IMR-90 (cell line): ENCODE measurements at regions not wholly inside any gene's neighbourhood (a gene's known extent, or its start where the extent isn't known, plus 50 kb on each side); places are given as distances from the start of the nearest gene placed in this dataset.

Source experiments
- ATAC-seq: fragments of 200-7000 bp; cut with Tn5 transposase; 2 replicates; pipeline ENCODE4 v1.9.1; 2020; ENCODE audit warnings: low read depth, mild to moderate bottlenecking, moderate library complexity
- BruUV-seq: library from RNA; stranded (reverse); fragments of 400-500 nt; replicated peaks from 2 replicates; lab custom pipeline; 2021; lab: Mats Ljungman, UMichigan
- CTCF ChIA-PET: fragments of 300-600 bp; formaldehyde crosslinking; extraction: SDS; loops from one replicate; lab custom pipeline; 2021; ENCODE audit warnings: antibody characterized with exemption; lab: Yijun Ruan, JAX
- POLR2A ChIA-PET: fragments of 300-600 bp; sonication (Branson Sonifier 250); formaldehyde crosslinking; loops from one replicate; lab custom pipeline; 2022; ENCODE audit warnings: antibody characterized with exemption; ENCODE audit not compliant: unreplicated experiment; lab: Charles Lee
- DNase-seq: peaks from one replicate; pipeline ENCODE4 v3.0.0; 2013
- H2AFZ ChIP-seq: replicated peaks from 2 replicates; pipeline ENCODE3; 2013; ENCODE audit warnings: low read length, mild to moderate bottlenecking; ENCODE audit not compliant: poor library complexity
- H2AK5ac ChIP-seq: 2 replicates; pipeline ENCODE4 v1.6.1; 2013; ENCODE audit warnings: low read depth, low read length, inconsistent platforms
- H2AK9ac ChIP-seq: replicated peaks from 2 replicates; pipeline ENCODE3; 2013; ENCODE audit warnings: mild to moderate bottlenecking, low read depth, low read length, moderate library complexity; ENCODE audit not compliant: poor library complexity
- H2BK120ac ChIP-seq: 2 replicates; pipeline ENCODE4 v1.6.1; 2013; ENCODE audit warnings: low read depth, low read length, inconsistent platforms
- H2BK15ac ChIP-seq: 3 replicates; pipeline ENCODE4 v1.6.1; 2013; ENCODE audit warnings: low read depth, low read length, inconsistent platforms
- H2BK20ac ChIP-seq: 2 replicates; pipeline ENCODE4 v1.6.1; 2013; ENCODE audit warnings: low read depth, mild to moderate bottlenecking, inconsistent platforms, low read length, moderate library complexity
- H2BK5ac ChIP-seq: 2 replicates; pipeline ENCODE4 v1.6.1; 2013; ENCODE audit warnings: mild to moderate bottlenecking, low read depth, low read length, inconsistent platforms; ENCODE audit not compliant: poor library complexity, severe bottlenecking
- H3K14ac ChIP-seq: replicated peaks from 2 replicates; pipeline ENCODE4 v1.6.1; 2013; ENCODE audit warnings: low read depth, low read length, inconsistent platforms
- H3K18ac ChIP-seq: 2 replicates; pipeline ENCODE4 v1.6.1; 2013; ENCODE audit warnings: low read depth, low read length, control low read depth
- H3K23ac ChIP-seq: 2 replicates; pipeline ENCODE4 v1.6.1; 2013; ENCODE audit warnings: low read depth, low read length, inconsistent platforms
- H3K27ac ChIP-seq: 2 replicates; pipeline ENCODE4 v1.5.1; 2013; ENCODE audit warnings: mild to moderate bottlenecking, control low read depth, low read length; ENCODE audit not compliant: insufficient read depth
- H3K27me3 ChIP-seq: 2 replicates; pipeline ENCODE4 v1.6.1; 2013; ENCODE audit warnings: low read length; ENCODE audit not compliant: control insufficient read depth, insufficient read depth
- H3K36me3 ChIP-seq: 2 replicates; pipeline ENCODE4 v1.6.1; 2013; ENCODE audit warnings: low read length, mixed read lengths; ENCODE audit not compliant: control insufficient read depth, insufficient read depth
- H3K4ac ChIP-seq: 2 replicates; pipeline ENCODE4 v1.6.1; 2013; ENCODE audit warnings: low read depth, low read length, inconsistent platforms
- H3K4me1 ChIP-seq: 2 replicates; pipeline ENCODE4 v1.6.1; 2013; ENCODE audit warnings: low read length, mixed read lengths; ENCODE audit not compliant: control insufficient read depth, insufficient read depth
- H3K4me2 ChIP-seq: 2 replicates; pipeline ENCODE4 v1.6.1; 2013; ENCODE audit warnings: low read depth, mild to moderate bottlenecking, control low read depth, low read length, moderate library complexity
- H3K4me3 ChIP-seq: 2 replicates; pipeline ENCODE4 v1.5.1; 2013; ENCODE audit warnings: low read depth, mild to moderate bottlenecking, control low read depth, low read length, moderate library complexity; ENCODE audit not compliant: insufficient read depth
- H3K56ac ChIP-seq: 2 replicates; pipeline ENCODE4 v1.6.1; 2013; ENCODE audit warnings: low read length, inconsistent platforms; ENCODE audit not compliant: insufficient read depth; ENCODE audit errors: extremely low read depth
- H3K79me1 ChIP-seq, 2 experiments: 2 replicates each; pipeline ENCODE4 v1.6.1; 2013; ENCODE audit warnings: low read length in 2 of 2, inconsistent platforms in 1 of 2, low read depth in 1 of 2
- H3K9ac ChIP-seq: 2 replicates; pipeline ENCODE4 v1.6.1; 2013; ENCODE audit warnings: low read depth, low read length, control low read depth
- H3K9me1 ChIP-seq: 2 replicates; pipeline ENCODE4 v1.6.1; 2013; ENCODE audit warnings: low read length, inconsistent platforms; ENCODE audit not compliant: insufficient read depth
- H3K9me3 ChIP-seq: 2 replicates; pipeline ENCODE4 v1.6.1; 2013; ENCODE audit warnings: low read length; ENCODE audit not compliant: control insufficient read depth, insufficient read depth
- H4K20me1 ChIP-seq: 2 replicates; pipeline ENCODE4 v1.6.1; 2013; ENCODE audit warnings: low read length, inconsistent platforms; ENCODE audit not compliant: insufficient read depth
- H4K5ac ChIP-seq: 2 replicates; pipeline ENCODE4 v1.6.1; 2013; ENCODE audit warnings: mild to moderate bottlenecking, low read depth, low read length, control low read depth
- H4K8ac ChIP-seq, 2 experiments: 2 replicates each; pipeline ENCODE4 v1.6.1; 2013; ENCODE audit warnings: low read depth in 2 of 2, low read length in 2 of 2, control low read depth in 1 of 2, inconsistent platforms in 1 of 2
- H4K91ac ChIP-seq: 2 replicates; pipeline ENCODE4 v1.6.1; 2013; ENCODE audit warnings: low read depth, low read length, inconsistent platforms; ENCODE audit not compliant: insufficient read depth
- BHLHE40 ChIP-seq: fragments of 150-350 bp; IDR thresholded peaks from 2 replicates; pipeline ENCODE4 v1.6.1; 2016; ENCODE audit warnings: mild to moderate bottlenecking, low read depth, low read length
- CEBPB ChIP-seq: IDR thresholded peaks from 2 replicates; pipeline ENCODE4 v1.6.1; 2012; ENCODE audit warnings: low read depth, low read length, improper control_type of control experiment
- CTCF ChIP-seq: conservative IDR thresholded peaks from 2 replicates; pipeline ENCODE4 v1.5.1; 2012; ENCODE audit warnings: mild to moderate bottlenecking, low read depth, low read length, improper control_type of control experiment
- FOS ChIP-seq: fragments of 150-350 bp; IDR thresholded peaks from 2 replicates; pipeline ENCODE4 v1.6.1; 2016; ENCODE audit warnings: low read depth, low read length
- MAFK ChIP-seq: IDR thresholded peaks from 2 replicates; pipeline ENCODE4 v1.6.1; 2012; ENCODE audit warnings: low read depth, low read length, improper control_type of control experiment
- MXI1 ChIP-seq: IDR thresholded peaks from 2 replicates; pipeline ENCODE4 v1.6.1; 2012; ENCODE audit warnings: low read depth, mild to moderate bottlenecking, low read length, moderate library complexity, borderline replicate concordance
- RCOR1 ChIP-seq: IDR thresholded peaks from 2 replicates; pipeline ENCODE4 v1.6.1; 2012; ENCODE audit warnings: mild to moderate bottlenecking, low read length, improper control_type of control experiment; ENCODE audit not compliant: insufficient replicate concordance
- WGBS, 2 experiments: methylation state at CpG; one replicate each; pipeline versions ENCODE4 v1.1.5 to v1.1.7; 2013; ENCODE audit warnings: missing lambda C conversion rate in 2 of 2; ENCODE audit not compliant: insufficient read length in 1 of 2; ENCODE audit errors: extremely low coverage in 2 of 2; 5-methylcytosine and 5-hydroxymethylcytosine counted together
- dilution Hi-C: fragments of 300-500 bp; cut with HindIII; formaldehyde crosslinking; loops from one replicate; pipeline ENCODE4 v1.14.3; 2018; ENCODE audit warnings: low sequenced_read_pairs; ENCODE audit not compliant: unreplicated experiment
- in situ Hi-C: fragments of 300-500 bp; cut with MboI; formaldehyde crosslinking; loops from 3 replicates; pipeline ENCODE4 v1.14.3; 2019; ENCODE audit warnings: low sequenced_read_pairs, inconsistent platforms, mixed read lengths
- intact Hi-C: fragments of 100-400 bp; cut with micrococcal nuclease; formaldehyde crosslinking; loops from 2 replicates; pipeline ENCODE4 v1.10.0; 2022

DNA sequence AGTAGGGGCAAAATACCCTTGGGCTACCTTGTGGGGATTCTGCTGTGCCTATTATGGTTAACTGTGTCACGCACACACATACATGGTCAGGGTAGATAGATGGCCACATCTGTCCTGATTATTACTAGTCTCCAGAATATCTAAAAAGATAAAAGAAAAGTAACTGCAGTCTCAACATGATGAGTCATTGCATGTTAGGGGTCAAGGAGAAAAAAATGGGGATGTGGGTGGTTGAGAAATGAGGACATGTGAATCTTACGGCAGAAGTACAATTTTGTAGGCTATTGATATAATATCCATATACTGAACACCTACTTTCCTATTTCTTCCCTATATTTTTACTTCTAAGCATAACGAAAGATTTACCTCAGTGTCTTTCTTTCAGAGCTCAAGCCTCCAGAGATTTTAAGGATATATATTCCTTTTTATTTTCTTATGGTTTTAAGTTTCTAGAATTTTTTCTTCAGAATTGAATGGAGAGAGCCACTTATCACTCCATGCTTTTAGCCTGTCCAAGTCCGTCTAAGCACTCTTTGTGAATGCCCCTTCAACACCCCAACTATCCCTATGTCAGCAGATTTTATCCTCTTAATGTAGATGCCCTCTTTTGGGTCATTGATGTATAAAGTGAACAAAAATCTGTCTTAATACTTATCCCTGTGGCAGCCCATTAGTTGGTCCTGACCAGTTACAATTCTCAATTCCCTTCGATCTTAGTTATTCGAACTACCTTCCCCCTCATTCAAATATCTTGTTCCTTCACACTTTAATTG lies 642.2 kb downstream of the IQCM start:
- Histone ChIP-seq H4K5ac (no peak overlapping the region), H3K56ac (no peak overlapping the region), H3K4me2 (no peak overlapping the region), H3K4me3 (no peak overlapping the region), H3K79me1 (no peaks in the 10 kb centered on the region), H4K20me1 (no peaks in the 10 kb centered on the region), H2AK9ac (no peak overlapping the region), H4K91ac (no peak overlapping the region), H2BK20ac (no peak overlapping the region), H3K4ac (no peak overlapping the region), H2AK5ac (no peak overlapping the region), H2BK120ac (no peak overlapping the region), H2BK5ac (no peak overlapping the region), H3K9me1 (no peaks in the 10 kb centered on the region), H3K36me3 (no peaks in the 10 kb centered on the region), H4K8ac (no peak overlapping the region), H2AFZ (no peak overlapping the region), H3K23ac (no peak overlapping the region), H2BK15ac (no peak overlapping the region), H3K9ac (no peak overlapping the region), H3K4me1 (no peaks in the 10 kb centered on the region; the same call in 1 of the 2 replicates), H3K18ac (no peak overlapping the region), H3K9me3 (no peaks in the 10 kb centered on the region), H3K14ac (no peak overlapping the region), H3K27ac (no peak overlapping the region), H3K27me3 (no peaks in the 10 kb centered on the region)
- TF ChIP-seq RCOR1: no peak
- TF ChIP-seq CTCF: no peak
- peak; percentile 77 for TF ChIP-seq MAFK
- TF ChIP-seq MXI1: no peak
- no peak for TF ChIP-seq BHLHE40
- no peak for TF ChIP-seq CEBPB
- peak; percentile 56; the same call in 1 of the 2 replicates for TF ChIP-seq FOS
- ATAC-seq (no peak; the same call in 1 of the 2 replicates), DNase-seq (peak; percentile 65)
- dilution Hi-C loops: no loop called here
- ChIA-PET CTCF (no interaction called here), POLR2A (no interaction called here)
- WGBS, 2 experiments: no CpG with 5 or more reads among the region's 6 CpGs
- in situ Hi-C loops: no loop called here
- intact Hi-C loops: no loop called here
- no TSS peak for BruUV-seq
